KOPT-K1 (cell line): ENCODE measurements at regions not wholly inside any gene's neighbourhood (a gene's known extent, or its start where the extent isn't known, plus 50 kb on each side); places are given as distances from the start of the nearest gene placed in this dataset.
"Not testable (repeated sequence)": the region's sequence is repeated elsewhere in the genome, so short reads cannot be mapped to it uniquely, and the experiment has no call there.

ENCODE experiments used
- H3K27ac ChIP-seq: fragments of 200-600 bp; sonication (generic); 2 replicates; pipeline ENCODE4 v1.5.1; 2016; ENCODE audit warnings: antibody characterized with exemption, mild to moderate bottlenecking, low read depth, low read length; ENCODE audit not compliant: poor library complexity, severe bottlenecking
- H3K36me3 ChIP-seq: fragments of 200-600 bp; sonication (generic); 2 replicates; pipeline ENCODE4 v1.5.1; 2017; ENCODE audit warnings: antibody characterized with exemption, mild to moderate bottlenecking, low read length, moderate library complexity; ENCODE audit not compliant: insufficient read depth
- H3K9me3 ChIP-seq: fragments of 200-600 bp; sonication (generic); 2 replicates; pipeline ENCODE4 v1.5.1; 2017; ENCODE audit warnings: antibody characterized with exemption, low read length, mild to moderate bottlenecking; ENCODE audit not compliant: insufficient read depth, poor library complexity, severe bottlenecking

DNA sequence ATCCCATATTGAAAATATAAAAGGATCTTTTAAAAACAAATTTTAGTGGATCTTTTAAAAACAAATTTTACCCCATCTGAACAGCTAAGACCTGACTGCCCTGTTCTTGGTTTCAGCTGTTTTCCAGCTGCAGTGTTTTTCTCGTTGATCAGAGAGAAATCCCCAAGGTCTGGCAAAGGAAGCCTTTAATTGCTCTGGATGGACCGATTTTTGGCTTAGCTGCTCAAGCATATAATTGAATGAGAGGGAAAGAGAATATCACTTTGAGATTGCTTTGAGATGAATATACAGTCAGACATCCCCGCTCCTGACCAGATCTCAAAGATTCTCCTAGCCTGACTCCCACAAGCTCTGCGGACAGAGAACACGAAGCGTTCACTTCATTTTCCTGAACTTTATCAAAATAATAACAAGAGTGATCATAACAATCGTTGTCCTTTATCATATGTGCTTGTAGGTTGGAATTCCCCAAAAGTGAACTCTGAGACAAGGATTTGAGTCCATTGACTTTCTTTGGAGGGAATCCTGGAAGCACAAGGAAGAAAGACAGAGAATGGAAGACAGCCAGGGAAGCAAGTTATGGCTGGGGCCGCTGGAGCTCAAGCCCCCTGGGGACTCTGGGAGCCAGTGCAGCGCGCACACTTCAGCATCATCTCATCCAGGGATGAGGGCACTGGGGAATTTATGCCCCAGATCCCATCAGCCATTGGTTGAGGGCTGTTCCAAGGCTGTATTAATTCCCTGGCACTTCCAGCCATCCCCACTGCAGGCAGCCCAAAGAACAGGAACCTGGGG is 101.3 kb downstream of the SNX5 start:
- H3K36me3 ChIP-seq: no peaks in the 10 kb centered on the region
- no peak overlapping the region for H3K27ac ChIP-seq
- H3K9me3 ChIP-seq: no peaks in the 10 kb centered on the region

DNA sequence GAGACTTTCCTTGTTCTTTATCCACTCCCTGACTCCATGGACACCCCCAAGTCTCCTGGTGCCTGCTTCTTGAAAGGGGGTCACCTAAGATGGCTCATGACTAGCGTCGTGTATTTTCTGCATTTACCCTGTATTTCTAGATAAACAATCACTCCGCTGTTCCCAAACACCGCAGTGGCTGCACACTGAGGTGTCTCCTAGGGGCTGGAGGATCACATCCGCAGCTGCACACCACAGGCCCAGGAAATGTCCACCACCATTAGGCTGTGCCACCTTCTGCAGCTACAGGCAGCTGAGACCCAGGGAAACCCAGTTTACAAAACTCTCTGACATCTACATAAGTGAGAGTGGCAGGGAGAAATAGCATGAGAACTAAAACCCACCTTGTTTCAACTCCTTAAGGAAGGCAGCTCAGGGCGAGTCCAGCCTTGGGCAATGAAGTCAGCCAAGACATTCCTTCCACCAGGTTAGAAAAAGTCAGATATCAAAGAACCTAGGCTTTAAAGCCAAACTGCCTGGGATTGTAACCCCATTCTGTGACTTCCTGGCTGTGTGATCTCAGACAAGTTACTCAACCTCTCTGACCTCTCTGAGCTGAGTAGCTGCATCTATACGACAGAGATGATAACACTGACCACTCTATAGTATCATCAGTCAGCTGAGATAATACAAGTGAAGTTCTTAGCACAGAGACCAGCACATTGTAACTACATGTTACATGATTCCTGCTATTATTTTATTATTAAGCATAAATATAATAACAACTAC is 102.2 kb downstream of the SNX5 start:
- H3K27ac ChIP-seq: no peak overlapping the region
- no peaks in the 10 kb centered on the region for H3K36me3 ChIP-seq
- no peaks in the 10 kb centered on the region for H3K9me3 ChIP-seq

- H3K9me3 ChIP-seq: no peaks in the 10 kb centered on the region
- no peaks in the 10 kb centered on the region for H3K36me3 ChIP-seq
- no peak overlapping the region for H3K27ac ChIP-seq
Observed at GRCh38 chr20:17863577-17864292, 104.9 kb downstream of the SNX5 start.

GRCh38 chr20:17863209-17863576 is 105.4 kb downstream of the SNX5 start:
- H3K36me3 ChIP-seq: no peaks in the 10 kb centered on the region
- no peaks in the 10 kb centered on the region for H3K9me3 ChIP-seq
- H3K27ac ChIP-seq: no peak overlapping the region

- Histone ChIP-seq H3K9me3 (no peaks in the 10 kb centered on the region), H3K36me3 (no peaks in the 10 kb centered on the region), H3K27ac (no peak overlapping the region)
Observed at GRCh38 chr20:17862171-17862570, 106.4 kb downstream of the SNX5 start.

- H3K9me3 ChIP-seq, H3K27ac ChIP-seq, H3K36me3 ChIP-seq: not testable (repeated sequence)
Observed at GRCh38 chr20:17861620-17862019, 107.0 kb downstream of the SNX5 start.

DNA sequence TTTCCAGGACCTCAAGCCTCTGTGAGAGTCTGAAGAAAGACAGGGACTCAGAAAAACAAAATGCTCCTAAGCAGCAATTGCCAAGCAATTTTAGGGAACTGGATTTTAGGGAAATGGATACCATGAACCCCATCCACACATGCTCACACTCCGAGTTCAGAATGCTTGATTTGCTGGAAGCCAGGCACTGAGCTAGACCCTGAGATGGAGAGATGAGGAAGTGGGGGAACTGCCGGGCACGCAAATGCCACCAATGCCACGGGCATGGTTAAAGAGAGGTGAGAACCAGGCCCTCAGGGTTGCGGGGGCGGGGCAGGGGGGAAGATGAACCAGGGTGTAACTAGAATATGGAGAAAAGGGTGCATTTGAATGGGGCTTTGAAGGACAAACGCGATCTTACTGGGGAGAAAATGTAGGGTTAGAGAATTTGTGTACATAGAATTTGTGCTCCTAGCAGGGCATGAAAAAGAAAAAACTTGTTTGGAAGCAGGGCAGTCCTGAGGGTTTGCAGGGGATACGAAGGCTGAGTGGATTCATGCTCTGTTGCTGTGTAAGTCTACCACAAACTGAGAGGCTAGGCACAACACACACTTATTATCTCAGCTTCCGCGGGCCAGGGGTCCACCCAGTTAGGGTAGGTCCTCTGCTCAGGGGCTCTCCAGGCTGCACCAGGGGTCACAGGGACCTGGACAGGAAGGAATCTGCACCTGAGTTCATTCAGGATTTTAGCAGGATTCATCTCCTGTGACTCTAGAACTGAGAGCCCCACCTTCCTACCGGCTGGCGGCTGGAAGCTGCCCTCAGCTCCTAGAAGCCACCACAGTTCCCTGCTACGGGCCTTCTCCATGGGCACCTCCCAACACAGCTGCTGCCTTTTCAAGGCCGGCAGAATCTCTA is 108.0 kb downstream of the SNX5 start:
- Histone ChIP-seq H3K9me3 (no peaks in the 10 kb centered on the region), H3K27ac (no peak overlapping the region), H3K36me3 (no peaks in the 10 kb centered on the region)

DNA sequence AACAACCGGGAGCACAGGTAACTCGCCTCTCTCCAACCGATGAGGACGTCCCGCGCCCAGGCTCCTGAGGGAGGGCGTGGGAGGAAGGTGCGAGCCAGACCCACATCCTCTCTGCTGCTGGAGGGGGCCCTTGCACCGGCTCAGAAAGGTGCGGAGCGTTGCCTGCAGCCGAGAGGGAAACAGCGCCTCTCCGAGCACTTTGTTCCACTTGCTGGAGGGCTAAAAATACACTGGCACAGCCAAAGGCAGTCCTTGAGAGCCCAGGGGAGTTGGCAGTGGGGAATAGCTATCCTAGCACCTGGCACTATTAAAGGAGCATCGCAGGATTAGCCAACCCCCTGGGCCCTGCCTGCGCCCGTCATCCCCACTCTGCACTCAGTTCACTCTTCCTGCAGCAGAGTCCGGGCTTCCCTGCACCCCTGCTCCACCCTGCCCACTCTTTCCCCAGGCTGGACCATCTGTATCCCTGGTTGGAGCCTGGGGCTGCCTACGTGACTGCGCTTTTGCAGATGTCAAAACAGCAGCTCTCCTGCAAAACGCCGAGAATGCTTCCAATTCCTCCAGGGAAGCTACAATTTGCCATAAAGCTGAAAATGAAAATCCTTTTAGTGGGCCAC is 108.9 kb downstream of the SNX5 start:
- no peak overlapping the region for H3K27ac ChIP-seq
- no peaks in the 10 kb centered on the region for H3K36me3 ChIP-seq
- no peaks in the 10 kb centered on the region for H3K9me3 ChIP-seq

DNA sequence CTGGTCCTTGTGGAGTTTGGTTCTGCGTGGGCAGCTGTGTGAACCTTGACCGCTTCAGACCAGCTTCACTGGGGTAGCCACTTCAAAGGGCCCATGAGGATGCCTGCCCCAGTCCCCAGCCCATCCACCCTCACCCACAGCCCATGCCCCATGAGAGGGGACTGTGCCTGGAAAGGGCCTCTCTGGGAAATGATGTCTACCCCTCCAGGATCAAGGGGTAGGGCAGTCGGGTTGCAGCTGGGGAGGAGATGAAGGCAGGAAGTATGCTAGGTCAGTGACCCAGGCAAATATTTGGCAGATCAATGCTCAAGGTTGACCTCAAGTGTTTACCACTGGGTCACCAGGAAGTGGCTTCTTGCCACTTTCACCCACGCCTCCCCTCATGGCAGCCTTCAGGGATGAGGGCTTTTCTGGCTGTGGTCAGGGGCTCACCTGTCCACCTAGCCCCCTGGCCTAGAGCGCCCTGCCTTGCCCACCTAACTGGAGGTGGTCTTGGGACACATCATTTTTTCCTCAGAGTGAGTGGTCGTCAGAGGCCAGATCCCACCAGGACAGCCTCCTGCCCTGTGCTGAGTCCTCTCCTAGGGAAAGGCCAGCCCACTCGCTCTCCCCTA is 109.5 kb downstream of the SNX5 start:
- Histone ChIP-seq H3K36me3 (no peaks in the 10 kb centered on the region), H3K27ac (no peak overlapping the region), H3K9me3 (no peaks in the 10 kb centered on the region)

- no peak overlapping the region for H3K27ac ChIP-seq
- no peaks in the 10 kb centered on the region for H3K36me3 ChIP-seq
- H3K9me3 ChIP-seq: no peaks in the 10 kb centered on the region
Observed at GRCh38 chr20:17858450-17859001, 110.1 kb downstream of the SNX5 start.

DNA sequence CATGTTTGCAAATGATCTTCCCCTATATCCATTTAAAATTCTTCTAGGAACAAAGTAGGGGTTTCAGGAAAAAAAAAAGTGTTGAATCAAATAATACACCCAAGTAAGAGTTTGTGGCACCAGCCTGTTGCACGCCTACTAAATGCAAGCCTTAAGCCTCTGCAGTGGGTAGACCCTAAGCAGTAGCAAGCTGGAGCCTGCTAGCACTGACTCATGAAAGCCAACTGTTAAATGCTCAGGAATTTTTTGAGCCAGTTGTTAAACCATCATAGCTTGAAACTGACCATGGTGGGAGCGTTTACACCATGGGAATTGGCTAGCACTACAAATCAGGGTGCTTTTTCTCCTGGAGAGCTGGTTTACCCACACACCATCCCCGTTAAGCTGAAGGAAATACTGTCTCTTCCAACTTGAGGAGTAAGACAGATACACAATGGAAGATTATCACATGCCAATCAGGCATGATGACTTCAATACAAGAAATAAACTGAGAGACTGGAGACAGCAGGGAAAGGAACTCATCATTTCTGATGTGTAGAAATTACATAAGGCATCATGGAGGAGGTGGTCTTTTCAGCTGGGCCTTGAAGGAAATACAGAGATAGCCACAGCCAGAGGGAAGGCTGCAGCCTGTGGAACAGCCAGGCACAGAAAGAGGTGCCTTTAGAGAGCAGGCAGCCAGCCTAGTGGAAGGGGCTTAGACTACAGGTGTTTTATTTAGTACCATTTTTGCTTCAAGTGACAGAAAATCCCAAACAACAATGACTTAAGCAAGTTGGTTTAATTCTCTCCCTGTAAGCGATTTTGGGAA is 110.8 kb downstream of the SNX5 start:
- Histone ChIP-seq H3K9me3 (no peaks in the 10 kb centered on the region), H3K36me3 (no peaks in the 10 kb centered on the region), H3K27ac (no peak overlapping the region)

DNA sequence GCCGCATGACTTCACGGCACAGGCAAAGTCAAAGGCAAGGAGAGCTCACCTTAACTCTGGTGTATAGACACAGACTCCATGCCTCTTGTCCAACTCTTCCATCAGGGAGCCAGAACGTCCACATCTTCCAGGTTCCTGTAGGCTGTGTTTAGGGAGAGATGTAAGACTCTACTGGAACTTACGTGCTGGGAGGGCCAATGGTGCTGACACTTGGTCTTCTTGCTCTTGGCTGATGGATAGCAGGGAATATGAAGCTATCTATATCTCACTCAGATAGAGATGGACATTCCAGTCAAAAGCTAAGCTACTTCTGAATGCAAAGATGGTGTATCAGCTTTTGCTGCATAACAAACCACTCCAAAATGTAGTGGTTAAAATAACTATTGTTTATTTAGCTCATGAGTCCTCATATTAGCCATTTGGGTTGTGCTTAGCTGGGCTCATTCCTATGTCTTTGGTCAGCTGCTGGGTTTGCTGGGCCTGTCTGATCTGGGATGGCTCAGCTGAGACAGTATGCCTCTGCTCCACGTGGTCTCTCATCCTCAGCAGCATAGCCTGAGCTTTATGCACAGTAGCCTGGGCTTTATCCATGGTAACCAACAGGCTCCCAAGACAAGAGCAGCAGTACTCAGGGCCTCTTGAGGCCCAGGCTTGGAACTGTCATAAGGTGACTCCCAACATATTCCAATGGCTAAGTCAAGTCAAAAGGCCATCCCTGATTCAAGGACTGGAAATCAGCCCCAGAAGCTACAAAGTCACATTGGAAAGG is 111.6 kb downstream of the SNX5 start:
- Histone ChIP-seq H3K36me3 (no peaks in the 10 kb centered on the region), H3K9me3 (no peaks in the 10 kb centered on the region), H3K27ac (peak overlapping the region; percentile 23)
